ENCODE measurements at regions not wholly inside any gene's neighbourhood (a gene's known extent, or its start where the extent isn't known, plus 50 kb on each side); places are given as distances from the start of the nearest gene placed in this dataset.

DNA sequence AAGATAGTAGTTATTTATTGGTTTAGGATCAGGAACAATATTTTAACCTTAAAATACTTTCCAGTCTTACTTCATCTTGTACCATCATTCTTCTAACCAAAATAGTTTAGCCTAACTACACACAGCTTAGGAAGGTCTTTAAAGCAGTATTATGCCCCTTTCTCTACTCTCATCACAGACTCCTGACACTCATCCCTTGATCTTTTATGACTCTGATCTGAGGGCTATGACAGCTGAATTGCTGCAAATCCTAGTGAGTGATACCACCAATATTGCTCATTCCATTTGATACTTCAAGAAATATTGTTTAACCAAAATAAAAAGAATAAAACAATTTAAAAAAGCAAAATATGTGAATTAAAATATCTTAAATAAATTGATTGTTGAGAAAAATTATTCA lies 746.6 kb upstream of the ACO1 start:
- no peaks in the 10 kb centered on the region for H3K27me3 ChIP-seq (replicated peaks; ENCODE audit: insufficient read depth, low read length)
- no peak for DNase-seq
- no peaks in the 10 kb centered on the region for H4K20me1 ChIP-seq (ENCODE audit: insufficient read depth, low read length)
- no peaks in the 10 kb centered on the region for H3F3A ChIP-seq (ENCODE audit: insufficient read depth, low read length)
- no peaks in the 10 kb centered on the region for H3K36me3 ChIP-seq (replicated peaks; ENCODE audit: insufficient read depth, low read length)
- no peak overlapping the region for H3K4me3 ChIP-seq (ENCODE audit: low read length)
- no peak overlapping the region for H3K9ac ChIP-seq (ENCODE audit: low read length)
- no peak overlapping the region for H3K4me2 ChIP-seq (ENCODE audit: low read depth, low read length)
- no peaks in the 10 kb centered on the region for H3K9me2 ChIP-seq (replicated peaks; ENCODE audit: insufficient read depth, low read length)
- no peaks in the 10 kb centered on the region for H3K79me2 ChIP-seq (ENCODE audit: low read length)
- H3K9me3 ChIP-seq (replicated peaks; ENCODE audit: insufficient read depth, low read length), result no peaks in the 10 kb centered on the region
- no peak overlapping the region for H2AFZ ChIP-seq (ENCODE audit: low read length)
- no peaks in the 10 kb centered on the region for H3K4me1 ChIP-seq (ENCODE audit: low read length)
- H3K27ac ChIP-seq (ENCODE audit: low read length), result no peak overlapping the region
- no peak for TF ChIP-seq EZH2 (optimal IDR thresholded peaks at IDR 0.05; ENCODE audit: low read depth, low read length)
- TF ChIP-seq, protein P1, sequence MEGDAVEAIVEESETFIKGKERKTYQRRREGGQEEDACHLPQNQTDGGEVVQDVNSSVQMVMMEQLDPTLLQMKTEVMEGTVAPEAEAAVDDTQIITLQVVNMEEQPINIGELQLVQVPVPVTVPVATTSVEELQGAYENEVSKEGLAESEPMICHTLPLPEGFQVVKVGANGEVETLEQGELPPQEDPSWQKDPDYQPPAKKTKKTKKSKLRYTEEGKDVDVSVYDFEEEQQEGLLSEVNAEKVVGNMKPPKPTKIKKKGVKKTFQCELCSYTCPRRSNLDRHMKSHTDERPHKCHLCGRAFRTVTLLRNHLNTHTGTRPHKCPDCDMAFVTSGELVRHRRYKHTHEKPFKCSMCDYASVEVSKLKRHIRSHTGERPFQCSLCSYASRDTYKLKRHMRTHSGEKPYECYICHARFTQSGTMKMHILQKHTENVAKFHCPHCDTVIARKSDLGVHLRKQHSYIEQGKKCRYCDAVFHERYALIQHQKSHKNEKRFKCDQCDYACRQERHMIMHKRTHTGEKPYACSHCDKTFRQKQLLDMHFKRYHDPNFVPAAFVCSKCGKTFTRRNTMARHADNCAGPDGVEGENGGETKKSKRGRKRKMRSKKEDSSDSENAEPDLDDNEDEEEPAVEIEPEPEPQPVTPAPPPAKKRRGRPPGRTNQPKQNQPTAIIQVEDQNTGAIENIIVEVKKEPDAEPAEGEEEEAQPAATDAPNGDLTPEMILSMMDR (IDR thresholded peaks at IDR 0.05; ENCODE audit: low read length), result no peak

DNA sequence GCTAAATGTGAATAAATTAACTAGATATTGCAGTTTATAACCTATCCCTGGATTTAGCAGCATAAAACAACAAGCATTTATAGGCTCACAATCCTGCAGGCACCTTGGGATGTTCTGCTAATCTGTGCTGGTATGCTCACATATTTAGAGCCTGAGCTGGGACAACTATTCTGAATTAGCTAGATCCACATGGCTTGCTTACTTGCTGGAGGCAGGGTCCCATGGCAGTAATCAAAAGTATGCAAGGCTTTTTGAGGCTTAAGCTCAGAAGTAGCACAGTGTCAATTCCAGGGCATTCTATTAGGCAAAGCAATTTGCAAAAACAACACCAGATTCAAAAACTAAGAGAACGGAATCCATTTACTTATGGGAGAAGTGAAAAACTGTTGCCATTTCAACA lies 745.0 kb upstream of the ACO1 start:
- H3K4me2 ChIP-seq (ENCODE audit: low read depth, low read length), result no peak overlapping the region
- no peaks in the 10 kb centered on the region for H3K27me3 ChIP-seq (replicated peaks; ENCODE audit: insufficient read depth, low read length)
- H3K27ac ChIP-seq (ENCODE audit: low read length), result no peak overlapping the region
- TF ChIP-seq, protein P1 (IDR thresholded peaks at IDR 0.05; ENCODE audit: low read length), result no peak
- TF ChIP-seq EZH2 (optimal IDR thresholded peaks at IDR 0.05; ENCODE audit: low read depth, low read length) (no peak), EZH2phosphoT487 (IDR thresholded peaks at IDR 0.05; ENCODE audit: low read length) (no peak)
- no peaks in the 10 kb centered on the region for H3K4me1 ChIP-seq (ENCODE audit: low read length)
- H2AFZ ChIP-seq (ENCODE audit: low read length), result no peak overlapping the region
- no peak for DNase-seq
- H3K79me2 ChIP-seq (ENCODE audit: low read length), result no peaks in the 10 kb centered on the region
- H3F3A ChIP-seq (ENCODE audit: insufficient read depth, low read length), result no peaks in the 10 kb centered on the region
- no peaks in the 10 kb centered on the region for H4K20me1 ChIP-seq (ENCODE audit: insufficient read depth, low read length)
- H3K9ac ChIP-seq (ENCODE audit: low read length), result no peak overlapping the region
- H3K4me3 ChIP-seq (ENCODE audit: low read length), result no peak overlapping the region
- no peaks in the 10 kb centered on the region for H3K9me3 ChIP-seq (replicated peaks; ENCODE audit: insufficient read depth, low read length)
- no peaks in the 10 kb centered on the region for H3K9me2 ChIP-seq (replicated peaks; ENCODE audit: insufficient read depth, low read length)
- H3K36me3 ChIP-seq (replicated peaks; ENCODE audit: insufficient read depth, low read length), result no peaks in the 10 kb centered on the region

DNA sequence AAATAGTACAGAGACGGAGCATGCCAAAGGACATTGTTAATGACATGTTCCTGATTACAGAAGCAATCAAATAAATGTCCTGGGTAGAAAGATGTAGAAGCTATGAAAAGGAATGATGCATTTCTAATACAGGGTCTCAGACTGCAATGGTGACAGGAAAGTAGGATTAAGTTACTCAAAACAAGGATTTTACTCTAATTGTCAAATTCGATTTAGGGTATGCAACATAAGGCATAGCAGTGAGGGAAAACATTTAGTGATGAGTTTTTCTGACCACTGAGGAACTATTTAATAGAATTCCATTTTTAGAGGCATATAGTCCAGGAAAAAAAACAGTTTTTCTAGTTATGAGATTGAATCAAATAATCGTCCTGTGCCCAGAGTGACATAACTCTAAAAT lies 715.1 kb upstream of the ACO1 start:
- H3K4me3 ChIP-seq (ENCODE audit: low read length), result no peak overlapping the region
- TF ChIP-seq, protein P1 (IDR thresholded peaks at IDR 0.05; ENCODE audit: low read length), result no peak
- TF ChIP-seq EZH2 (optimal IDR thresholded peaks at IDR 0.05; ENCODE audit: low read depth, low read length) (no peak), EZH2phosphoT487 (IDR thresholded peaks at IDR 0.05; ENCODE audit: low read length) (no peak)
- no peak overlapping the region for H3K9ac ChIP-seq (ENCODE audit: low read length)
- H3K4me1 ChIP-seq (ENCODE audit: low read length), result no peaks in the 10 kb centered on the region
- H3K27ac ChIP-seq (ENCODE audit: low read length), result no peak overlapping the region
- no peaks in the 10 kb centered on the region for H3K36me3 ChIP-seq (replicated peaks; ENCODE audit: insufficient read depth, low read length)
- H3F3A ChIP-seq (ENCODE audit: insufficient read depth, low read length), result no peaks in the 10 kb centered on the region
- no peaks in the 10 kb centered on the region for H3K9me2 ChIP-seq (replicated peaks; ENCODE audit: insufficient read depth, low read length)
- H2AFZ ChIP-seq (ENCODE audit: low read length), result no peak overlapping the region
- H3K79me2 ChIP-seq (ENCODE audit: low read length), result no peaks in the 10 kb centered on the region
- H4K20me1 ChIP-seq (ENCODE audit: insufficient read depth, low read length), result no peaks in the 10 kb centered on the region
- no peak overlapping the region for H3K4me2 ChIP-seq (ENCODE audit: low read depth, low read length)
- no peak for DNase-seq
- no peaks in the 10 kb centered on the region for H3K27me3 ChIP-seq (replicated peaks; ENCODE audit: insufficient read depth, low read length)
- H3K9me3 ChIP-seq (replicated peaks; ENCODE audit: insufficient read depth, low read length), result no peaks in the 10 kb centered on the region
